ENCODE measurements at regions not wholly inside any gene's neighbourhood (a gene's known extent, or its start where the extent isn't known, plus 50 kb on each side); places are given as distances from the start of the nearest gene placed in this dataset.

- TF ChIP-seq POLR2AphosphoS5 (IDR thresholded peaks at IDR 0.05) (no peak), CTCF (IDR thresholded peaks at IDR 0.05) (no peak), POLR2A (IDR thresholded peaks at IDR 0.05) (no peak), EP300 (IDR thresholded peaks at IDR 0.05) (no peak)
- intact Hi-C loops (cut with DNase I; ENCODE audit: low total_unique reads): no loop called here
These were observed 354.8 kb downstream of the CD83 start for GRCh38 chr6:14472255-14472985.

GRCh38 chr6:14472986-14473337 is 355.4 kb downstream of the CD83 start:
- no peak for DNase-seq
- H3K27me3 ChIP-seq: no peaks in the 10 kb centered on the region
- H3K4me3 ChIP-seq: no peak overlapping the region
- no peaks in the 10 kb centered on the region for H3K36me3 ChIP-seq
- TF ChIP-seq POLR2AphosphoS5 (IDR thresholded peaks at IDR 0.05): no peak
- TF ChIP-seq CTCF (IDR thresholded peaks at IDR 0.05): no peak
- TF ChIP-seq POLR2A (IDR thresholded peaks at IDR 0.05): no peak
- TF ChIP-seq EP300 (IDR thresholded peaks at IDR 0.05): no peak
- peaks cover 0 to 6% (median 0%) of the 10 kb centered on the region in 4 donors for H3K9me3 ChIP-seq
- peaks cover 8 to 19% (median 13%) of the 10 kb centered on the region in 4 donors for H3K4me1 ChIP-seq
- intact Hi-C loops (cut with DNase I; ENCODE audit: low total_unique reads): no loop called here
- H3K27ac ChIP-seq: no peak overlapping the region
- 69 to 84% (median 80%) methylated on average over 9 of the region's 9 CpGs for WGBS, 5 donors

More at GRCh38 chr6:14472255-14472985, 354.8 kb downstream of the CD83 start:
- Histone ChIP-seq H3K4me3 (no peak overlapping the region), H3K27me3 (no peaks in the 10 kb centered on the region), H3K4me1 (peaks cover 8 to 13% (median 10%) of the 10 kb centered on the region in 4 donors), H3K36me3 (no peaks in the 10 kb centered on the region), H3K27ac (no peak overlapping the region), H3K9me3 (peaks cover 0 to 6% (median 0%) of the 10 kb centered on the region in 4 donors)
- DNase-seq: no peak
- WGBS, 5 donors: 89 to 98% (median 94%) methylated on average over 3 of the region's 3 CpGs

GRCh38 chr6:14474816-14475215 is 357.2 kb downstream of the CD83 start:
- no peak for DNase-seq
- H3K4me3 ChIP-seq: no peak overlapping the region
- H3K27me3 ChIP-seq: no peaks in the 10 kb centered on the region
- intact Hi-C loops (cut with DNase I; ENCODE audit: low total_unique reads): no loop called here
- TF ChIP-seq POLR2A (IDR thresholded peaks at IDR 0.05) (no peak), CTCF (IDR thresholded peaks at IDR 0.05) (no peak), EP300 (IDR thresholded peaks at IDR 0.05) (no peak), POLR2AphosphoS5 (IDR thresholded peaks at IDR 0.05) (no peak)
- peaks cover 11 to 27% (median 15%) of the 10 kb centered on the region in 4 donors for H3K4me1 ChIP-seq
- no peak overlapping the region for H3K27ac ChIP-seq
- H3K9me3 ChIP-seq: no peaks in the 10 kb centered on the region
- 73 to 93% (median 83%) methylated on average over 2 of the region's 2 CpGs for WGBS, 5 donors
- no peaks in the 10 kb centered on the region for H3K36me3 ChIP-seq

GRCh38 chr6:14475306-14475705 is 357.7 kb downstream of the CD83 start:
- Histone ChIP-seq H3K36me3 (no peaks in the 10 kb centered on the region), H3K27me3 (no peaks in the 10 kb centered on the region), H3K4me3 (no peak overlapping the region), H3K9me3 (no peaks in the 10 kb centered on the region), H3K4me1 (peaks cover 11 to 27% (median 15%) of the 10 kb centered on the region in 4 donors), H3K27ac (no peak overlapping the region)
- no peak for DNase-seq
- TF ChIP-seq POLR2AphosphoS5 (IDR thresholded peaks at IDR 0.05): no peak
- no peak for TF ChIP-seq POLR2A (IDR thresholded peaks at IDR 0.05)
- TF ChIP-seq CTCF (IDR thresholded peaks at IDR 0.05): no peak
- TF ChIP-seq EP300 (IDR thresholded peaks at IDR 0.05): no peak
- WGBS, 5 donors: 58 to 100% (median 88%) methylated on average over 1 to 2 of the region's 2 CpGs
- intact Hi-C loops (cut with DNase I; ENCODE audit: low total_unique reads): no loop called here
